ENCODE measurements at regions not wholly inside any gene's neighbourhood (a gene's known extent, or its start where the extent isn't known, plus 50 kb on each side); places are given as distances from the start of the nearest gene placed in this dataset.
"Not testable (repeated sequence)": the region's sequence is repeated elsewhere in the genome, so short reads cannot be mapped to it uniquely, and the experiment has no call there.

- Histone ChIP-seq H3K27ac (no peak overlapping the region), H3K4me1 (replicated peaks) (no peaks in the 10 kb centered on the region)
- DNase-seq (ENCODE audit: low read depth in 1 of 2, low spot score in 2 of 2), result no peak
Measured at GRCh38 chr5:110257971-110258370, 468.5 kb downstream of the TMEM232 start.

GRCh38 chr5:110258460-110259216, 467.8 kb downstream of the TMEM232 start:
- Histone ChIP-seq H3K9me3 (replicated peaks) (no peaks in the 10 kb centered on the region), H3K27me3 (replicated peaks) (no peaks in the 10 kb centered on the region), H3K4me3 (no peak overlapping the region), H3K27ac (no peak overlapping the region), H3K4me1 (replicated peaks) (no peaks in the 10 kb centered on the region), H3K36me3 (no peaks in the 10 kb centered on the region)
- DNase-seq (ENCODE audit: low read depth in 1 of 2, low spot score in 2 of 2), result peak in 1 of 2 experiments; percentile 11

More at GRCh38 chr5:110257971-110258370, 468.5 kb downstream of the TMEM232 start:
- H3K36me3 ChIP-seq, result no peaks in the 10 kb centered on the region
- no peaks in the 10 kb centered on the region for H3K27me3 ChIP-seq (replicated peaks)
- H3K4me3 ChIP-seq, result no peak overlapping the region
- no peaks in the 10 kb centered on the region for H3K9me3 ChIP-seq (replicated peaks)

- H3K4me3 ChIP-seq, result no peak overlapping the region
- no peak overlapping the region for H3K27ac ChIP-seq
- H3K9me3 ChIP-seq (replicated peaks), result no peaks in the 10 kb centered on the region
- H3K27me3 ChIP-seq (replicated peaks), result no peaks in the 10 kb centered on the region
- H3K4me1 ChIP-seq (replicated peaks), result no peaks in the 10 kb centered on the region
- DNase-seq (ENCODE audit: low read depth in 1 of 2, low spot score in 2 of 2), result no peak
- no peaks in the 10 kb centered on the region for H3K36me3 ChIP-seq
Measured at GRCh38 chr5:110262749-110263148, 463.7 kb downstream of the TMEM232 start.

DNA sequence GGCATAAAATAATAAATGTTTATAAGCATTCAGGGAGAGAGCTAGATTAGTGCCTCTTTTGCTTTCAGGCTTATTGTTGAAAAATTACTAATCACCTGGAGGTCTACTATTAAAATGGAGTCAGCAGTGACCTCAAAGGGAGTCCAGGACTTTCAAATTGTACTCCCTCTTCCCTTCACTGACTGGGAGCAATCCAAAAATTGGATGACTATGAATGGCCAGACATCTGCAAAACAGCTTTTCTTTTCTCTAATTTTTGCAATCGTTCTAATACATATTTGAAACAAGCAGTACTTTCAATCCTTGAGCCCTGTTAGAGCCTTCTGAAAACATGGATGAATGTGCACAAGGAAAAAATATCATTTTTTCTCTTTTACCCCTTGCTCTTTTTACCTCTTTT, 461.8 kb downstream of the TMEM232 start:
- H3K36me3 ChIP-seq, result no peaks in the 10 kb centered on the region
- no peak overlapping the region for H3K27ac ChIP-seq
- no peaks in the 10 kb centered on the region for H3K27me3 ChIP-seq (replicated peaks)
- no peak overlapping the region for H3K4me3 ChIP-seq
- H3K4me1 ChIP-seq (replicated peaks), result no peaks in the 10 kb centered on the region
- no peaks in the 10 kb centered on the region for H3K9me3 ChIP-seq (replicated peaks)
- no peak for DNase-seq (ENCODE audit: low read depth in 1 of 2, low spot score in 2 of 2)

- H3K4me1 ChIP-seq (replicated peaks), result no peaks in the 10 kb centered on the region
- H3K27me3 ChIP-seq (replicated peaks), result no peaks in the 10 kb centered on the region
- no peaks in the 10 kb centered on the region for H3K36me3 ChIP-seq
- no peak overlapping the region for H3K27ac ChIP-seq
- no peak for DNase-seq (ENCODE audit: low read depth in 1 of 2, low spot score in 2 of 2)
- no peak overlapping the region for H3K4me3 ChIP-seq
- H3K9me3 ChIP-seq (replicated peaks), result no peaks in the 10 kb centered on the region
Measured at GRCh38 chr5:110265162-110265561, 461.3 kb downstream of the TMEM232 start.

DNA sequence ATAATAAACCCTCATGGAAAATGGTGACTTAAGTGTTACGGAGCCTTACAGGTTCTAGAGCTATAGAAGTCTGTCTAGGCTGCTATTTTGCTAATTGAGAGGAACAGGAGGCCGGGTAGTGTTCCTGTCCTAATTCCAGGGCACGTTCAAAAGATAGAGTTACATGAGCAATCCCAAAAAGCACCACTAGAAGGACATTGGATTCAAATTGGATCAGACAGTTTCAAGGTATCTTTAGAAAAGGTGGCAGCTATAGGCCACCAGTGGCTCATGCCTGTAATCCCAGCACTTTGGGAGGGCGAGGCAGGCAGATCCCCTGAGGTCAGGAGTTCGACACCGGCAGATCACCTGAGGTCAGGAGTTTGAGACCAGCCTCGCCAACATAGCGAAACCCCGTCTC, 458.8 kb downstream of the TMEM232 start:
- no peaks in the 10 kb centered on the region for H3K36me3 ChIP-seq
- no peak overlapping the region for H3K4me3 ChIP-seq
- DNase-seq (ENCODE audit: low read depth in 1 of 2, low spot score in 2 of 2), result no peak
- no peak overlapping the region for H3K27ac ChIP-seq
- H3K9me3 ChIP-seq (replicated peaks), result no peaks in the 10 kb centered on the region
- no peaks in the 10 kb centered on the region for H3K27me3 ChIP-seq (replicated peaks)
- H3K4me1 ChIP-seq (replicated peaks), result no peaks in the 10 kb centered on the region

GRCh38 chr5:110268283-110268682, 458.2 kb downstream of the TMEM232 start:
- Histone ChIP-seq H3K9me3 (replicated peaks) (no peaks in the 10 kb centered on the region), H3K27ac (no peak overlapping the region), H3K27me3 (replicated peaks) (no peaks in the 10 kb centered on the region), H3K4me3 (no peak overlapping the region), H3K36me3 (no peaks in the 10 kb centered on the region), H3K4me1 (replicated peaks) (no peaks in the 10 kb centered on the region)
- no peak for DNase-seq (ENCODE audit: low read depth in 1 of 2, low spot score in 2 of 2)

DNA sequence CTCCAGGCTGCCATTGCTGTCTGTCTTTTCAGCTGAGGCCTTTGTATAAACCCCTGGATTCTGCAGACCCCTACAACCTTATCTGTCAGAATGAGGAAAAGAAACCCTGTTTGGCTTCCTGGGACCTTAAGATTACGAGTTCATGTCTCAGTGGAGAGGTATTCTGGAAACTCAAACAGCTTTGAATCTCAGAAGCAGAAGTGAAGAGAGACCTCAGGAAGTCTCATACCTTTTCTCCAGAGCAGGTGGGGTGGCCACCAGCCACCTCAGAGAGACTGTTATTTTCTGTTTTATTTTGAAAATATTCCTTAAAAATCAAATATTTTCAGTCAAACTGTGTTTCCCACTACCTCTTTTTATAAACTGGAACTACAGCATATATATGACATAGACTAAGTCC, 457.5 kb downstream of the TMEM232 start:
- no peak for DNase-seq (ENCODE audit: low read depth in 1 of 2, low spot score in 2 of 2)
- Histone ChIP-seq H3K27ac (no peak overlapping the region), H3K4me3 (no peak overlapping the region), H3K9me3 (replicated peaks) (no peaks in the 10 kb centered on the region), H3K27me3 (replicated peaks) (no peaks in the 10 kb centered on the region), H3K4me1 (replicated peaks) (no peaks in the 10 kb centered on the region), H3K36me3 (no peaks in the 10 kb centered on the region)

GRCh38 chr5:110269478-110270142, 456.9 kb downstream of the TMEM232 start:
- H3K27me3 ChIP-seq (replicated peaks), result no peaks in the 10 kb centered on the region
- H3K36me3 ChIP-seq, result no peaks in the 10 kb centered on the region
- no peak overlapping the region for H3K4me3 ChIP-seq
- H3K4me1 ChIP-seq (replicated peaks), result no peaks in the 10 kb centered on the region
- no peak overlapping the region for H3K27ac ChIP-seq
- no peaks in the 10 kb centered on the region for H3K9me3 ChIP-seq (replicated peaks)
- no peak for DNase-seq (ENCODE audit: low read depth in 1 of 2, low spot score in 2 of 2)

- Histone ChIP-seq H3K27ac (no peak overlapping the region), H3K4me1 (replicated peaks) (no peaks in the 10 kb centered on the region), H3K9me3 (replicated peaks) (no peaks in the 10 kb centered on the region), H3K27me3 (replicated peaks) (no peaks in the 10 kb centered on the region), H3K36me3 (no peaks in the 10 kb centered on the region), H3K4me3 (no peak overlapping the region)
- no peak for DNase-seq (ENCODE audit: low read depth in 1 of 2, low spot score in 2 of 2)
Measured at GRCh38 chr5:110275878-110276277, 450.6 kb downstream of the TMEM232 start.

GRCh38 chr5:110278449-110278848, 448.0 kb downstream of the TMEM232 start:
- H3K4me1 ChIP-seq (replicated peaks); DNase-seq (ENCODE audit: low read depth in 1 of 2, low spot score in 2 of 2): not testable (repeated sequence)

GRCh38 chr5:110284121-110284520, 442.4 kb downstream of the TMEM232 start:
- H3K4me1 ChIP-seq (replicated peaks); H3K27ac ChIP-seq; H3K27me3 ChIP-seq (replicated peaks); H3K9me3 ChIP-seq (replicated peaks); H3K4me3 ChIP-seq; DNase-seq (ENCODE audit: low read depth in 1 of 2, low spot score in 2 of 2); H3K36me3 ChIP-seq: not testable (repeated sequence)

More at GRCh38 chr5:110278449-110278848, 448.0 kb downstream of the TMEM232 start:
- H3K4me3 ChIP-seq; H3K36me3 ChIP-seq; H3K9me3 ChIP-seq (replicated peaks); H3K27me3 ChIP-seq (replicated peaks); H3K27ac ChIP-seq: not testable (repeated sequence)

- Histone ChIP-seq H3K27ac (no peak overlapping the region), H3K4me3 (no peak overlapping the region), H3K9me3 (replicated peaks) (peaks cover 8% of the 10 kb centered on the region; the same call in 1 of the 2 replicates), H3K36me3 (no peaks in the 10 kb centered on the region), H3K4me1 (replicated peaks) (no peaks in the 10 kb centered on the region), H3K27me3 (replicated peaks) (no peaks in the 10 kb centered on the region)
- no peak for DNase-seq (ENCODE audit: low read depth in 1 of 2, low spot score in 2 of 2)
Measured at GRCh38 chr5:110288766-110289511, 437.5 kb downstream of the TMEM232 start.

DNA sequence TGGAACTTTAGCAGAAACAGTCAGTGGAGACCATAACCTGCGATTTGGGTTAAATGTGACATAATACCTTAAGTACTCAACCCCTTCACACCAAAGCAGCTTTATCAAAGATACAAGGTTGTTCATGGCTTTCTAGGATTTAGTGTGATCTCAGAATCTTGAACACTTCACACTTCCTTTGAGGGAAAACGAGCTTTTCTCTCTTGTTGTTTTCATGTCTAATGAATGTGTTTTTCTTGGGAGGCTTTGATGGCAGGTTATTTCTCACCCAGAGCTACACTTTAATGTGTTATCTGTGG, 437.0 kb downstream of the TMEM232 start:
- DNase-seq (ENCODE audit: low read depth in 1 of 2, low spot score in 2 of 2), result no peak

More for the DNA sequence above, 437.0 kb downstream of the TMEM232 start:
- Histone ChIP-seq H3K4me3 (no peak overlapping the region), H3K36me3 (no peaks in the 10 kb centered on the region), H3K9me3 (replicated peaks) (peaks cover 7% of the 10 kb centered on the region; the same call in 1 of the 2 replicates), H3K4me1 (replicated peaks) (no peaks in the 10 kb centered on the region), H3K27me3 (replicated peaks) (no peaks in the 10 kb centered on the region), H3K27ac (no peak overlapping the region)

All from SJSA1 (cell line).